Activated CD8-positive, alpha-beta T cell treated with anti-CD3 and anti-CD28 coated beads for 36 hours (primary cell): ENCODE measurements at regions not wholly inside any gene's neighbourhood (a gene's known extent, or its start where the extent isn't known, plus 50 kb on each side); places are given as distances from the start of the nearest gene placed in this dataset.

Experiments used
- ATAC-seq: fragments of 200-7000 bp; cut with Tn5 transposase; one replicate; pipeline ENCODE4 v1.10.0; 2021; ENCODE audit warnings: mild to moderate bottlenecking, moderate library complexity
- CTCF ChIA-PET: fragments of 350-600 bp; sonication (Branson Sonifier 250); formaldehyde crosslinking; loops from one replicate; lab custom pipeline; 2021; ENCODE audit warnings: antibody characterized with exemption; lab: Charles Lee
- POLR2A ChIA-PET: fragments of 350-600 bp; sonication (Branson Sonifier 250); formaldehyde crosslinking; loops from one replicate; lab custom pipeline; 2021; ENCODE audit warnings: antibody characterized with exemption; lab: Charles Lee
- DNase-seq: peaks from one replicate; pipeline ENCODE4 v3.0.0-alpha.2; 2020
- H3K27ac Mint-ChIP-seq: one replicate; pipeline ENCODE4 v1.8.0; 2021; ENCODE audit warnings: mild to moderate bottlenecking, mixed read lengths
- H3K27me3 Mint-ChIP-seq: one replicate; pipeline ENCODE4 v1.8.0; 2021; ENCODE audit warnings: mixed read lengths
- H3K36me3 Mint-ChIP-seq: one replicate; pipeline ENCODE4 v1.8.0; 2021; ENCODE audit warnings: low read depth, mixed read lengths
- H3K4me1 Mint-ChIP-seq: one replicate; pipeline ENCODE4 v1.8.0; 2021; ENCODE audit warnings: low read depth, mixed read lengths
- H3K4me3 Mint-ChIP-seq: one replicate; pipeline ENCODE4 v1.8.0; 2021; ENCODE audit warnings: mild to moderate bottlenecking, moderate library complexity, mixed read lengths
- H3K9me3 Mint-ChIP-seq: one replicate; pipeline ENCODE4 v1.8.0; 2021; ENCODE audit warnings: mixed read lengths
- intact Hi-C: fragments of 100-400 bp; cut with micrococcal nuclease; formaldehyde crosslinking; loops from one replicate; pipeline ENCODE4 v1.10.0; 2022
- TF ChIP-seq, protein P1 (sequence below): fragments of 200-600 bp; IDR thresholded peaks from one replicate; pipeline ENCODE4 v1.8.0; 2022; ENCODE audit warnings: antibody characterized with exemption, mild to moderate bottlenecking

DNA sequence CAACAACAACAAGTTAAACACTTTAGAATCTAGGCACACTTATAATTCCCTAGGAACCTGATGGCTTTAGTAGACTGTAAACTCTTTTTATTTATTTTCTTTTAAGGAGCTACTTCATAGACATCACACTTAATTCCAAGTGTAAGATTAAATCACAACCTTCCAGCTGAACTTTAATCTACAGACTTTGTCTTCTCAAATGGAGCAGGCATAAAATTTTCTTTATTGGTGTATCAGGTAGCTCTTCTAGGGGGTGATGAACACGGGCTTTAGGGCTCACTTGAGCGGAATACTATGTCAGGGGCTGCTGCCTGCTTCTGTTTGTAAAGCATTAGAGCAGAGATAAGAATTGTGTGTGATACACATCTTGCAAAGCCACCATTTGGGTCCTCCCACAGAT, 525.8 kb upstream of the FAT3 start:
- intact Hi-C loops = no loop called here
- H3K9me3 Mint-ChIP-seq = peaks cover 2% of the 10 kb centered on the region
- DNase-seq (no peak), ATAC-seq (no peak)
- H3K27ac Mint-ChIP-seq = no peak overlapping the region
- H3K27me3 Mint-ChIP-seq = no peaks in the 10 kb centered on the region
- ChIA-PET POLR2A (no interaction called here), CTCF (no interaction called here)
- H3K4me1 Mint-ChIP-seq = no peaks in the 10 kb centered on the region
- TF ChIP-seq, protein P1, sequence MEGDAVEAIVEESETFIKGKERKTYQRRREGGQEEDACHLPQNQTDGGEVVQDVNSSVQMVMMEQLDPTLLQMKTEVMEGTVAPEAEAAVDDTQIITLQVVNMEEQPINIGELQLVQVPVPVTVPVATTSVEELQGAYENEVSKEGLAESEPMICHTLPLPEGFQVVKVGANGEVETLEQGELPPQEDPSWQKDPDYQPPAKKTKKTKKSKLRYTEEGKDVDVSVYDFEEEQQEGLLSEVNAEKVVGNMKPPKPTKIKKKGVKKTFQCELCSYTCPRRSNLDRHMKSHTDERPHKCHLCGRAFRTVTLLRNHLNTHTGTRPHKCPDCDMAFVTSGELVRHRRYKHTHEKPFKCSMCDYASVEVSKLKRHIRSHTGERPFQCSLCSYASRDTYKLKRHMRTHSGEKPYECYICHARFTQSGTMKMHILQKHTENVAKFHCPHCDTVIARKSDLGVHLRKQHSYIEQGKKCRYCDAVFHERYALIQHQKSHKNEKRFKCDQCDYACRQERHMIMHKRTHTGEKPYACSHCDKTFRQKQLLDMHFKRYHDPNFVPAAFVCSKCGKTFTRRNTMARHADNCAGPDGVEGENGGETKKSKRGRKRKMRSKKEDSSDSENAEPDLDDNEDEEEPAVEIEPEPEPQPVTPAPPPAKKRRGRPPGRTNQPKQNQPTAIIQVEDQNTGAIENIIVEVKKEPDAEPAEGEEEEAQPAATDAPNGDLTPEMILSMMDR = no peak
- no peak overlapping the region for H3K4me3 Mint-ChIP-seq
- no peaks in the 10 kb centered on the region for H3K36me3 Mint-ChIP-seq

DNA sequence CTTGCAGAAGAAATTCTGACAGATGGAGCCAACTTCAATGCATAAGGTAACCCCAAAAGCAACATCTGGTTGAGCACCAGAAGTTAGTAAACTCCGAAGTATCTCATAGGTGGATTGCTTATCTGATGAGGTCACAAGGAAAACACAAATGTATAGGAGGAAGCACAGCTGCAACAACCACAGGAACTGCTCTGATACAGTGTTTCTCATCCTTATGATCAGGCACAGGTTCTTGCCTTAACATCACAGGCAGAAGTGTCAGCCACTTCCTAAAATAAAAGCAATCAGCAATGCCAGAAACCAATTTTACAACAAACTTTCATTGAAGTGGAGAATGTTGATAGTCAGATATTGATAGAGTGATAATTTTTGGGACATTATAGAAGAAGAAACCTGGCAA, 530.3 kb upstream of the FAT3 start:
- DNase-seq (no peak), ATAC-seq (no peak)
- CTCF ChIA-PET = no interaction called here
- Mint-ChIP-seq H3K36me3 (no peaks in the 10 kb centered on the region), H3K9me3 (peaks cover 6% of the 10 kb centered on the region), H3K27me3 (no peaks in the 10 kb centered on the region), H3K4me3 (no peak overlapping the region), H3K27ac (no peak overlapping the region), H3K4me1 (no peaks in the 10 kb centered on the region)
- intact Hi-C loops = no loop called here
- TF ChIP-seq, protein P1 = no peak
- POLR2A ChIA-PET = no interaction called here

DNA sequence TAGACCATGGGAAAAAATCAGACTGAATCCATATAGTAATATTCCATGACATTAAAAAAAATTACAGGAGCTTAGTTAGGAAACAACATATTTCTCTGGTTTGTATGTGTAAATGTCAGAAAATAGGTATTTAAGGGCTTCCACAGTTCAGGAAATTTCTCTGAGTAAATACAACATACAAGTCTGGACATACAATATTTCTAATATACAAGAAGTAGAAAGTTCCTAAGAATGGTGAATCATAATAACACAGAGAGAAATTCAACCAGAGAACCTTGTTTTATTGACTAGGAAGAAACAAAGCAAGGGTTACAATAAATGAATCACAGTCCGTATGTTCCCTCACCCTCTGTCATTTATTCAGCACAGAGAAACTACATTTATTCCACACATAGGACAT, 532.7 kb upstream of the FAT3 start:
- H3K4me1 Mint-ChIP-seq = no peaks in the 10 kb centered on the region
- DNase-seq (no peak), ATAC-seq (no peak)
- ChIA-PET POLR2A (no interaction called here), CTCF (no interaction called here)
- H3K27me3 Mint-ChIP-seq = no peaks in the 10 kb centered on the region
- H3K36me3 Mint-ChIP-seq = no peaks in the 10 kb centered on the region
- H3K9me3 Mint-ChIP-seq = peaks cover 7% of the 10 kb centered on the region
- no peak overlapping the region for H3K27ac Mint-ChIP-seq
- TF ChIP-seq, protein P1 = no peak
- intact Hi-C loops = no loop called here
- H3K4me3 Mint-ChIP-seq = no peak overlapping the region

DNA sequence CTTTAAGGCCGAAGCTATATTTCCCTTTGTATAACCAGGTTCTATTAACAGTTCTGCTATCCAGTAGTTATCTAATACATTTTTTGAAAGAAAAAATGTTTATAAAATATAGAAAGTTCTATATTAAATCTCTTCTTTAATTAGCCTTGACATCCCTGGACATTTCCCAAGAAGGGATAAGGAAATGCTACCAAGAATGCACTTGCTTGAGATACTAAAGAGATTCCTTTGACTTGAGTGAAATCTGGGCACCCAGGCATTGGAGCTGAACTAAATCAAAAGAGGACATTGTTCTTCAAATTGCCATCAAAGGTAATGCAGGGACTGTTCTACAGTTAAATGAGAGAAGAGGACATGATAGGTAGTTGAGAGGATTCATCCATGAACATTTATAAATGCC, 535.9 kb upstream of the FAT3 start:
- intact Hi-C loops = no loop called here
- H3K9me3 Mint-ChIP-seq = peaks cover 7% of the 10 kb centered on the region
- DNase-seq (no peak), ATAC-seq (no peak)
- H3K4me3 Mint-ChIP-seq = no peak overlapping the region
- no peaks in the 10 kb centered on the region for H3K36me3 Mint-ChIP-seq
- H3K4me1 Mint-ChIP-seq = no peaks in the 10 kb centered on the region
- H3K27me3 Mint-ChIP-seq = no peaks in the 10 kb centered on the region
- TF ChIP-seq, protein P1 = no peak
- H3K27ac Mint-ChIP-seq = no peak overlapping the region
- POLR2A ChIA-PET = no interaction called here
- CTCF ChIA-PET = no interaction called here

DNA sequence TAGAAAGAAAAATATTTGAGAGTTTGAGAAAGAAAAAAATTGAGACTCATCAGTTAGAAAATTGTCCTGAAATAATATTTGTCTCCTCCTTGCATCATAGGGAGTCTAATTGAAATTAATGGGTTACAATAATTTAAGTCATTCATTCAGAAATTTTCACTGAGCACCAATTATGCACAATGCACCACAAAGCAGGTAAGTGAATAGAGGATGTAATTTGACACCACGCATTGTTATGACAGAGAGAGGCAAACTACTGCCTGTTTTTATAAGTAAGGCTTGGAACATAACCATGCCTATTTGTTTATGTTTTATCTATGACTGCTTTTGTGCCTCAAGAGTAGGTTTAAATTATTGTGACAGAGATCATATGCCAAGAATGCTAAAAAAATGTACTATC, 537.9 kb upstream of the FAT3 start:
- Mint-ChIP-seq H3K36me3 (no peaks in the 10 kb centered on the region), H3K4me1 (no peaks in the 10 kb centered on the region), H3K27ac (no peak overlapping the region), H3K4me3 (no peak overlapping the region), H3K27me3 (no peaks in the 10 kb centered on the region), H3K9me3 (peaks cover 4% of the 10 kb centered on the region)
- ChIA-PET CTCF (no interaction called here), POLR2A (no interaction called here)
- ATAC-seq = no peak
- intact Hi-C loops = no loop called here
- DNase-seq = no peak
- TF ChIP-seq, protein P1 = no peak
